AG09319 (cell line): ENCODE measurements at regions not wholly inside any gene's neighbourhood (a gene's known extent, or its start where the extent isn't known, plus 50 kb on each side); places are given as distances from the start of the nearest gene placed in this dataset.

Experiments used
- DNase-seq: peaks from one replicate; pipeline ENCODE4 v3.0.0-alpha.2; 2010; ENCODE audit warnings: low read depth; ENCODE audit errors: extremely low read depth
- TF ChIP-seq, protein P1 (sequence below): IDR thresholded peaks from 2 replicates; pipeline ENCODE4 v1.5.1; 2011; ENCODE audit warnings: low read depth, mild to moderate bottlenecking, inconsistent platforms, low read length, moderate library complexity

GRCh38 chr3:82053236-82053635 lies 291.8 kb upstream of the GBE1 start:
- TF ChIP-seq, protein P1, sequence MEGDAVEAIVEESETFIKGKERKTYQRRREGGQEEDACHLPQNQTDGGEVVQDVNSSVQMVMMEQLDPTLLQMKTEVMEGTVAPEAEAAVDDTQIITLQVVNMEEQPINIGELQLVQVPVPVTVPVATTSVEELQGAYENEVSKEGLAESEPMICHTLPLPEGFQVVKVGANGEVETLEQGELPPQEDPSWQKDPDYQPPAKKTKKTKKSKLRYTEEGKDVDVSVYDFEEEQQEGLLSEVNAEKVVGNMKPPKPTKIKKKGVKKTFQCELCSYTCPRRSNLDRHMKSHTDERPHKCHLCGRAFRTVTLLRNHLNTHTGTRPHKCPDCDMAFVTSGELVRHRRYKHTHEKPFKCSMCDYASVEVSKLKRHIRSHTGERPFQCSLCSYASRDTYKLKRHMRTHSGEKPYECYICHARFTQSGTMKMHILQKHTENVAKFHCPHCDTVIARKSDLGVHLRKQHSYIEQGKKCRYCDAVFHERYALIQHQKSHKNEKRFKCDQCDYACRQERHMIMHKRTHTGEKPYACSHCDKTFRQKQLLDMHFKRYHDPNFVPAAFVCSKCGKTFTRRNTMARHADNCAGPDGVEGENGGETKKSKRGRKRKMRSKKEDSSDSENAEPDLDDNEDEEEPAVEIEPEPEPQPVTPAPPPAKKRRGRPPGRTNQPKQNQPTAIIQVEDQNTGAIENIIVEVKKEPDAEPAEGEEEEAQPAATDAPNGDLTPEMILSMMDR, result no peak
- no peak for DNase-seq

DNA sequence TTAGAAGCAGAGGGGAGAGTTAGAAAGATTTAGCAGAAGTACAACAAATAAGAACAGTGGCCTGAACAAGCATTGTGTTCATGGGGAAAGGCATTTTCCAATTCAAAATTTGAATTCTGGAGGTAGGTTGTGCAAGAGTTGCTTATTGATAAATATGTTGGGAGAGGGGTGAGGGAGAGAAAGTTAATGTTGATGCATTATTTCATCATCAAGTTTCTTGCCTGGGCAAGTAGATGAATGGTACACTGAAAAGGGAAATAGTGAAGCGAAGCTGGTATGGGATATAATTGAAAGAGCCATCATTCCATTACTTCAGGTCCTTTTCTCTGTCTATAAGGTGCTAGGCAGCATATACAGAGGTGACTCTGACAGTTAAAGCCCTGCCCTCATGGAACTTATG lies 288.9 kb upstream of the GBE1 start:
- TF ChIP-seq, protein P1, result no peak
- no peak for DNase-seq

GRCh38 chr3:82048711-82049110 lies 287.3 kb upstream of the GBE1 start:
- DNase-seq, result no peak

DNA sequence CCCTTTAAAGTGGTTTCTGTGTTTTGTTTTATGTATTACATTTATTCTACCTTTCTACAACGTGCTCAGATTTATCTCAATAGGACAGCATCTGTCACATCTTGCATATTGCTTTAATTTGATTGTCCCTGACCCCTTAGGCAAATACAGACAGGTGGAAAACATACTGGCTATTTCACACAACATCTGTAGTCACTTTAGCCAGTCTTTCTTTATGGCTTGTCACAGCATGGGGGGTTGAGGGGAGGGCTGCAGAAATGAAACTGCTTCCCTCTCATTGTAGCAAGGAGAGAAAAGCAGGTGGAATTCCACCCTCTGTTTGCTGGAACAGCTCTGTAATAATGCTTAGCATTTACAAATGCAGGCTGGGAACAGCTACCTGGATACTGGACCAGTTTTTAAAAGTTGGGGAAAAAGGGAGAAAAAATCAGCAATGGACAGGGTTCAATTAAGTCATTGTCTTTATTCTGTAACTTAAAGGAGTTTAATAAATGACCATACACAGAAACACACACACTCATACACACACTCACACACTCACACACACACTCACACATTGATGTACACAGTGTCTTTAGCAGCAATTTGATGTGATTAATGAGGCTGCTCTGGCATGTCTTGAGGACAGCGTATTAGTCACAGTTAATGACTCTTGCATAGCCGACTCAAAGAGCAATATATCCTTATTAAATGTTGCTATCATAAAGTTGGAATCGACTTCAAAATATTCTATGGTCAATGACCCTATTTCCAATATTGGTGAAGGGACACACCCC lies 283.7 kb upstream of the GBE1 start:
- no peak for DNase-seq
- TF ChIP-seq, protein P1, result no peak

More at GRCh38 chr3:82048711-82049110, 287.3 kb upstream of the GBE1 start:
- TF ChIP-seq, protein P1, result no peak

- TF ChIP-seq, protein P1, result no peak
- DNase-seq, result no peak
These were observed 277.1 kb upstream of the GBE1 start for GRCh38 chr3:82038556-82038955.

DNA sequence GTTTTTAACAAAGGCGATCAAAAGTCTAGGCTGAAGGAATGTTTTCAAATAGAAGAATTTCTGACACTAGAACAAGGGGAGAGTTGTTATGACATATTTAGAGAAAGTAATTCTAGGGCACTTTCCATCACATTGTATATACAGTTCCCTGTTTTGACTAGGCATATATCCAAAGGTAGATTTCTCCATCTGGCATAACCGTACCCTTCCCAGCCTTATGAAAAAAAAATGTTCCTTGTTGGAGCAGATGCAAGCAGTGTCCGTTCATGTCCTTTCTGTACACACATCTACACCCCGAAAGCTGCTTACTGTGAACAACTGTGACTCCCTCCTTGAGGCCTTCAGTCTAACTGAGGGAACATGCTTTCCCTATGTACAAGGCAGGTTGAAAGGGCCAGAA lies 271.7 kb upstream of the GBE1 start:
- DNase-seq, result no peak
- TF ChIP-seq, protein P1, result no peak

DNA sequence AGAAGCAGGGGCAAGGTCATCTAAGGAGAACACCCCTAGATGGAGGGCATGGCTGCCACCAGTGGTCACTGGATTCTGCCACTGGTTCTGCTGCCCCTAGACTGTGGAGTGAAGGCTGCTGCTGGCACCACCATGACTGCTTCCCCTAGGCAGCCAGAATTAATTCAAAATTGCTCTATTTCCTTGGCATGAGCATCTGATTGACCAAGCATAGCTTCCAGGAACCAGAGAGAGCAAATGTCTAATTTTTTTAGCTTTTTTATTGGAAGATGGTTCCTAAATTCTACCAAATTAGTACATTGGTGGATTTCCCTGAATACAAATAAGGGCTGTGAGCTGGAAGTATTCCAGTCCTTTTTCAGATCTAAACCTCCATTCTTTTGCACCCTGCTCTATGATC lies 270.2 kb upstream of the GBE1 start:
- no peak for DNase-seq
- TF ChIP-seq, protein P1, result no peak
